ENCODE measurements at regions not wholly inside any gene's neighbourhood (a gene's known extent, or its start where the extent isn't known, plus 50 kb on each side); places are given as distances from the start of the nearest gene placed in this dataset.

DNA sequence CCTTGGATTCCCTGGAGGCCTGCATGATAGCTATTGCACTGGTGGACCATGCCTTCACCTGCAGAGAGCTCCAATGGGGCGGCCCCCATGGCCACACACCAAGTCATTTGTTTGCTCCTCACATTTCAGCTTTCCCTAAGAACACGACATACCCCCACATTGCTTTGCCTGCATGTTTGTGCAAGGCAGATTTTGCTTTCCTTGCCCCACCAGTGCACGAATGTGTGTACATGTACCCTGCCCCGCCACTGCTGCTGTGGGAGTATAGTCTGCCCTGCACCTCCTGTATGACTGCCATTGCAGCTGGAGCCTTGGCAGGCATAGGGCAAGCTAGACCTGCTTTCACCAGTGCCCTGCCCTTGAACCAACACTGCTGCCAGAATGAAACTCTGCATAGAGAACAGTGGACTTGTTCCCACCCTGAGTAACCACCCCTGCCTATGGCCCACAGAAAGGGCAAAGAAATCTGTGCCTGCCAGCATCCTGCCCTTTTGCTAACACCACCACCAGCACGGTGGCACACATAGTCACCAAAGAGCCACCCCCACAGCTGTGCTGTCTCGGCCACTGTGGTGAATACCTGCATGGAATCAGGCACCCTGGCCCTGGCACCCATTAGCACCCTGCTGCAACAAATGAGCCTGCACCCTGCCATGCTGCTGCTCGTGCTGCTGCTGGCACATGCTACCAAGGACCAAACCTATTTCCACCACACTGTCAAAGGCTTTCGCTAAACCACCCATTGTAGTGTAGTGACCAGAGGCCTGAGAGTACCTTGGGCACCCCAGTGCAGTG is 661.7 kb upstream of the FAM241A start:
- TF ChIP-seq, protein P1, sequence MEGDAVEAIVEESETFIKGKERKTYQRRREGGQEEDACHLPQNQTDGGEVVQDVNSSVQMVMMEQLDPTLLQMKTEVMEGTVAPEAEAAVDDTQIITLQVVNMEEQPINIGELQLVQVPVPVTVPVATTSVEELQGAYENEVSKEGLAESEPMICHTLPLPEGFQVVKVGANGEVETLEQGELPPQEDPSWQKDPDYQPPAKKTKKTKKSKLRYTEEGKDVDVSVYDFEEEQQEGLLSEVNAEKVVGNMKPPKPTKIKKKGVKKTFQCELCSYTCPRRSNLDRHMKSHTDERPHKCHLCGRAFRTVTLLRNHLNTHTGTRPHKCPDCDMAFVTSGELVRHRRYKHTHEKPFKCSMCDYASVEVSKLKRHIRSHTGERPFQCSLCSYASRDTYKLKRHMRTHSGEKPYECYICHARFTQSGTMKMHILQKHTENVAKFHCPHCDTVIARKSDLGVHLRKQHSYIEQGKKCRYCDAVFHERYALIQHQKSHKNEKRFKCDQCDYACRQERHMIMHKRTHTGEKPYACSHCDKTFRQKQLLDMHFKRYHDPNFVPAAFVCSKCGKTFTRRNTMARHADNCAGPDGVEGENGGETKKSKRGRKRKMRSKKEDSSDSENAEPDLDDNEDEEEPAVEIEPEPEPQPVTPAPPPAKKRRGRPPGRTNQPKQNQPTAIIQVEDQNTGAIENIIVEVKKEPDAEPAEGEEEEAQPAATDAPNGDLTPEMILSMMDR (IDR thresholded peaks at IDR 0.05; ENCODE audit: poor library complexity), result no peak
- no peak for TF ChIP-seq EZH2phosphoT487 (IDR thresholded peaks at IDR 0.05; ENCODE audit: low read depth, severe bottlenecking, unreplicated experiment)
- no peak for TF ChIP-seq EZH2 (IDR thresholded peaks at IDR 0.05; ENCODE audit: borderline replicate concordance)
